ENCODE measurements at regions not wholly inside any gene's neighbourhood (a gene's known extent, or its start where the extent isn't known, plus 50 kb on each side); places are given as distances from the start of the nearest gene placed in this dataset.

GRCh38 chr12:127308148-127308547, 958.8 kb upstream of the TMEM132C start:
- Histone ChIP-seq H4K20me1 (ENCODE audit: insufficient read depth, low read length) (no peaks in the 10 kb centered on the region), H3K36me3 (ENCODE audit: insufficient read depth, low read length) (no peaks in the 10 kb centered on the region)
- DNase-seq (ENCODE audit: insufficient read length, low spot score, missing footprints): no peak

GRCh38 chr12:127310548-127310947, 956.4 kb upstream of the TMEM132C start:
- no peak for TF ChIP-seq CTCF (IDR thresholded peaks at IDR 0.05; ENCODE audit: extremely low read depth, low read depth, low read length)

More at GRCh38 chr12:127308148-127308547, 958.8 kb upstream of the TMEM132C start:
- Histone ChIP-seq H3K27me3 (ENCODE audit: insufficient read depth, low read length) (no peaks in the 10 kb centered on the region), H3K4me3 (ENCODE audit: insufficient read depth, low read length) (no peak overlapping the region), H3K4me1 (ENCODE audit: insufficient read depth, low read length) (peaks cover 12% of the 10 kb centered on the region), H3K27ac (ENCODE audit: low read depth, low read length) (no peak overlapping the region), H3K9me3 (ENCODE audit: low read depth, low read length) (no peaks in the 10 kb centered on the region), H2AFZ (ENCODE audit: low read length) (no peak overlapping the region), H3K4me2 (ENCODE audit: insufficient read depth, low read length) (no peak overlapping the region), H3K79me2 (ENCODE audit: insufficient read depth, low read length) (no peaks in the 10 kb centered on the region)
- no peak for TF ChIP-seq CTCF (IDR thresholded peaks at IDR 0.05; ENCODE audit: extremely low read depth, low read depth, low read length)

GRCh38 chr12:127311720-127312364, 955.1 kb upstream of the TMEM132C start:
- H3K36me3 ChIP-seq (ENCODE audit: insufficient read depth, low read length): no peaks in the 10 kb centered on the region
- no peak overlapping the region for H3K4me3 ChIP-seq (ENCODE audit: insufficient read depth, low read length)
- no peaks in the 10 kb centered on the region for H3K79me2 ChIP-seq (ENCODE audit: insufficient read depth, low read length)
- no peaks in the 10 kb centered on the region for H3K27me3 ChIP-seq (ENCODE audit: insufficient read depth, low read length)
- no peak overlapping the region for H3K27ac ChIP-seq (ENCODE audit: low read depth, low read length)
- no peak for TF ChIP-seq CTCF (IDR thresholded peaks at IDR 0.05; ENCODE audit: extremely low read depth, low read depth, low read length)
- peaks cover 6% of the 10 kb centered on the region for H3K4me1 ChIP-seq (ENCODE audit: insufficient read depth, low read length)
- H3K9me3 ChIP-seq (ENCODE audit: low read depth, low read length): no peaks in the 10 kb centered on the region
- H4K20me1 ChIP-seq (ENCODE audit: insufficient read depth, low read length): no peaks in the 10 kb centered on the region
- H2AFZ ChIP-seq (ENCODE audit: low read length): no peak overlapping the region
- no peak overlapping the region for H3K4me2 ChIP-seq (ENCODE audit: insufficient read depth, low read length)
- DNase-seq (ENCODE audit: insufficient read length, low spot score, missing footprints): no peak

More at GRCh38 chr12:127310548-127310947, 956.4 kb upstream of the TMEM132C start:
- Histone ChIP-seq H3K36me3 (ENCODE audit: insufficient read depth, low read length) (no peaks in the 10 kb centered on the region), H3K27me3 (ENCODE audit: insufficient read depth, low read length) (no peaks in the 10 kb centered on the region), H3K27ac (ENCODE audit: low read depth, low read length) (no peak overlapping the region), H3K4me3 (ENCODE audit: insufficient read depth, low read length) (no peak overlapping the region), H3K9me3 (ENCODE audit: low read depth, low read length) (no peaks in the 10 kb centered on the region), H3K79me2 (ENCODE audit: insufficient read depth, low read length) (no peaks in the 10 kb centered on the region), H3K4me1 (ENCODE audit: insufficient read depth, low read length) (peaks cover 12% of the 10 kb centered on the region), H3K4me2 (ENCODE audit: insufficient read depth, low read length) (no peak overlapping the region), H2AFZ (ENCODE audit: low read length) (no peak overlapping the region), H4K20me1 (ENCODE audit: insufficient read depth, low read length) (no peaks in the 10 kb centered on the region)
- no peak for DNase-seq (ENCODE audit: insufficient read length, low spot score, missing footprints)

GRCh38 chr12:127324681-127325080, 942.3 kb upstream of the TMEM132C start:
- no peaks in the 10 kb centered on the region for H3K36me3 ChIP-seq (ENCODE audit: insufficient read depth, low read length)
- H4K20me1 ChIP-seq (ENCODE audit: insufficient read depth, low read length): no peaks in the 10 kb centered on the region
- H3K27ac ChIP-seq (ENCODE audit: low read depth, low read length): no peak overlapping the region
- no peak overlapping the region for H2AFZ ChIP-seq (ENCODE audit: low read length)
- H3K9me3 ChIP-seq (ENCODE audit: low read depth, low read length): no peaks in the 10 kb centered on the region
- no peaks in the 10 kb centered on the region for H3K27me3 ChIP-seq (ENCODE audit: insufficient read depth, low read length)
- no peak for DNase-seq (ENCODE audit: insufficient read length, low spot score, missing footprints)
- no peaks in the 10 kb centered on the region for H3K4me1 ChIP-seq (ENCODE audit: insufficient read depth, low read length)
- H3K79me2 ChIP-seq (ENCODE audit: insufficient read depth, low read length): no peaks in the 10 kb centered on the region
- TF ChIP-seq CTCF (IDR thresholded peaks at IDR 0.05; ENCODE audit: extremely low read depth, low read depth, low read length): no peak
- H3K4me2 ChIP-seq (ENCODE audit: insufficient read depth, low read length): no peak overlapping the region
- H3K4me3 ChIP-seq (ENCODE audit: insufficient read depth, low read length): no peak overlapping the region
